ENCODE measurements at regions not wholly inside any gene's neighbourhood (a gene's known extent, or its start where the extent isn't known, plus 50 kb on each side); places are given as distances from the start of the nearest gene placed in this dataset.

DNA sequence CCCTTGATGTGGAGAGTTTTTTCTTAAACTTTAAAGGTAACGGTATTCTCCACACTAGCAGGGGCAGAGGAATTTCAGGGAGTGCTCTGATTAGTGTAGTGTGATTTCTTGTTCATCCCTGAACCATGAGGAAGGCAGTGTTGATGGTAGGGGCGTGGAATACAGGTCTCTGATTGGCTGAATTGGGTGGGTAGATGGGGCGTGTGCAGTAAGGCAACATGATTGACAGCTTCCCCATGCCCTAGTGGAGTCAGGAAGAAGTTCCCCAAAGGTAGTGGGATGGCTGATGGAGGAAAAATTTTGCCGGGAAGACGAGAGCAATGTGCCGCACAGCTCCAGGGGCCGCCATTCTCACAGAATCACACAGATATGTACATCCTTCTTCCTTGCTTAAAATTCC is 97.4 kb upstream of the SALL4 start:
- TF ChIP-seq CTCF (IDR thresholded peaks at IDR 0.05; ENCODE audit: borderline replicate concordance, extremely low read depth, low read length, poor library complexity, severe bottlenecking) (no peak), EZH2 (IDR thresholded peaks at IDR 0.05; ENCODE audit: borderline replicate concordance, low read depth, low read length, severe bottlenecking) (no peak)
- no peak overlapping the region for H3K9ac ChIP-seq (ENCODE audit: low read depth, low read length)
- DNase-seq (no peak), ATAC-seq (ENCODE audit: insufficient read depth, low read depth) (no peak)
- H3K27me3 ChIP-seq (ENCODE audit: insufficient read depth, low read length, poor library complexity): no peaks in the 10 kb centered on the region
- H4K20me1 ChIP-seq (ENCODE audit: insufficient read depth, low read length): no peaks in the 10 kb centered on the region
- no peaks in the 10 kb centered on the region for H3K79me2 ChIP-seq (ENCODE audit: insufficient read depth, low read length)
- H3K36me3 ChIP-seq (ENCODE audit: insufficient read depth, low read length): no peaks in the 10 kb centered on the region
- H3K4me2 ChIP-seq (ENCODE audit: insufficient read depth, low read length): no peak overlapping the region
- no peak overlapping the region for H2AFZ ChIP-seq (ENCODE audit: low read depth, low read length)
- no peaks in the 10 kb centered on the region for H3K9me3 ChIP-seq (ENCODE audit: insufficient read depth, low read length, severe bottlenecking)
- H3K4me1 ChIP-seq (ENCODE audit: insufficient read depth, low read length): no peaks in the 10 kb centered on the region
- no peak overlapping the region for H3K27ac ChIP-seq (ENCODE audit: low read length)
- no peak overlapping the region for H3K4me3 ChIP-seq (ENCODE audit: low read depth in 1 of 2, low read length in 2 of 2)

DNA sequence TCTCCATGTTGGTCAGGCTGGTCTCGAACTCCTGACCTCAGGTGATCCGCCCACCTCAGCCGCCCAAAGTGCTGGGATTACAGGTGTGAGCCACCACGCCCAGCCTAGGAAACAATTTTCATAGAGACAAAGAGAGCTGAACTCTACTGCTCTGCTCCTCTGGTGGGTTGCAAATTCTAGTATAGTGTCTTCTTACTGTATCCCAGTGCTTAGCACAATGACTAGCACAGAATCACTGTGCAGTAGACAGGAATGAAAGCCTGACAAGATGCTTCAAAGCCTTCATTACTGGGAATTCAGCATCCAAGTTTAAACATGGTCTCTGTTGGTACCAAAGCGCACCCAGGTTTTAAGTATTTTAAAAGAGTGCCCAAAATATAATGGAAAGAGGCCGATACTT is 96.5 kb upstream of the SALL4 start:
- Histone ChIP-seq H3K27ac (ENCODE audit: low read length) (no peak overlapping the region), H3K27me3 (ENCODE audit: insufficient read depth, low read length, poor library complexity) (peaks cover 4% of the 10 kb centered on the region), H3K4me3 (ENCODE audit: low read depth in 1 of 2, low read length in 2 of 2) (no peak overlapping the region), H3K4me2 (ENCODE audit: insufficient read depth, low read length) (no peak overlapping the region), H3K36me3 (ENCODE audit: insufficient read depth, low read length) (no peaks in the 10 kb centered on the region), H2AFZ (ENCODE audit: low read depth, low read length) (no peak overlapping the region), H3K79me2 (ENCODE audit: insufficient read depth, low read length) (no peaks in the 10 kb centered on the region), H3K4me1 (ENCODE audit: insufficient read depth, low read length) (no peaks in the 10 kb centered on the region), H3K9me3 (ENCODE audit: insufficient read depth, low read length, severe bottlenecking) (no peaks in the 10 kb centered on the region), H3K9ac (ENCODE audit: low read depth, low read length) (no peak overlapping the region), H4K20me1 (ENCODE audit: insufficient read depth, low read length) (no peaks in the 10 kb centered on the region)
- ATAC-seq (ENCODE audit: insufficient read depth, low read depth): no peak
- no peak for DNase-seq
- TF ChIP-seq EZH2 (IDR thresholded peaks at IDR 0.05; ENCODE audit: borderline replicate concordance, low read depth, low read length, severe bottlenecking) (no peak), CTCF (IDR thresholded peaks at IDR 0.05; ENCODE audit: borderline replicate concordance, extremely low read depth, low read length, poor library complexity, severe bottlenecking) (no peak)

- Histone ChIP-seq H3K9ac (ENCODE audit: low read depth, low read length) (no peak overlapping the region), H3K79me2 (ENCODE audit: insufficient read depth, low read length) (no peaks in the 10 kb centered on the region), H3K36me3 (ENCODE audit: insufficient read depth, low read length) (no peaks in the 10 kb centered on the region), H3K27me3 (ENCODE audit: insufficient read depth, low read length, poor library complexity) (peaks cover 4% of the 10 kb centered on the region), H2AFZ (ENCODE audit: low read depth, low read length) (no peak overlapping the region), H3K9me3 (ENCODE audit: insufficient read depth, low read length, severe bottlenecking) (no peaks in the 10 kb centered on the region), H3K4me3 (ENCODE audit: low read depth in 1 of 2, low read length in 2 of 2) (no peak overlapping the region), H3K4me2 (ENCODE audit: insufficient read depth, low read length) (no peak overlapping the region), H4K20me1 (ENCODE audit: insufficient read depth, low read length) (no peaks in the 10 kb centered on the region), H3K27ac (ENCODE audit: low read length) (no peak overlapping the region), H3K4me1 (ENCODE audit: insufficient read depth, low read length) (no peaks in the 10 kb centered on the region)
- ATAC-seq (ENCODE audit: insufficient read depth, low read depth) (no peak), DNase-seq (no peak)
- TF ChIP-seq CTCF (IDR thresholded peaks at IDR 0.05; ENCODE audit: borderline replicate concordance, extremely low read depth, low read length, poor library complexity, severe bottlenecking) (no peak), EZH2 (IDR thresholded peaks at IDR 0.05; ENCODE audit: borderline replicate concordance, low read depth, low read length, severe bottlenecking) (no peak)
Observed at GRCh38 chr20:51894619-51895018, 92.3 kb upstream of the SALL4 start.

GRCh38 chr20:51894201-51894600 is 91.9 kb upstream of the SALL4 start:
- H2AFZ ChIP-seq (ENCODE audit: low read depth, low read length): no peak overlapping the region
- ATAC-seq (ENCODE audit: insufficient read depth, low read depth) (no peak), DNase-seq (no peak)
- no peak overlapping the region for H3K9ac ChIP-seq (ENCODE audit: low read depth, low read length)
- no peaks in the 10 kb centered on the region for H4K20me1 ChIP-seq (ENCODE audit: insufficient read depth, low read length)
- no peaks in the 10 kb centered on the region for H3K4me1 ChIP-seq (ENCODE audit: insufficient read depth, low read length)
- no peaks in the 10 kb centered on the region for H3K79me2 ChIP-seq (ENCODE audit: insufficient read depth, low read length)
- H3K4me3 ChIP-seq (ENCODE audit: low read depth in 1 of 2, low read length in 2 of 2): no peak overlapping the region
- H3K36me3 ChIP-seq (ENCODE audit: insufficient read depth, low read length): no peaks in the 10 kb centered on the region
- peaks cover 4% of the 10 kb centered on the region for H3K27me3 ChIP-seq (ENCODE audit: insufficient read depth, low read length, poor library complexity)
- TF ChIP-seq CTCF (IDR thresholded peaks at IDR 0.05; ENCODE audit: borderline replicate concordance, extremely low read depth, low read length, poor library complexity, severe bottlenecking) (no peak), EZH2 (IDR thresholded peaks at IDR 0.05; ENCODE audit: borderline replicate concordance, low read depth, low read length, severe bottlenecking) (no peak)
- no peak overlapping the region for H3K27ac ChIP-seq (ENCODE audit: low read length)
- H3K4me2 ChIP-seq (ENCODE audit: insufficient read depth, low read length): no peak overlapping the region
- H3K9me3 ChIP-seq (ENCODE audit: insufficient read depth, low read length, severe bottlenecking): no peaks in the 10 kb centered on the region

Measured in DND-41 (cell line).